AG09309 (cell line): ENCODE measurements at regions not wholly inside any gene's neighbourhood (a gene's known extent, or its start where the extent isn't known, plus 50 kb on each side); places are given as distances from the start of the nearest gene placed in this dataset.

Source experiments
- DNase-seq: peaks from one replicate; pipeline ENCODE4 v3.0.0-alpha.2; 2010; ENCODE audit warnings: low read depth
- H3K4me3 ChIP-seq: 2 replicates; pipeline ENCODE4 v1.5.1; 2011; ENCODE audit warnings: mild to moderate bottlenecking, low read depth, low read length, moderate library complexity; ENCODE audit not compliant: control insufficient read depth
- CTCF ChIP-seq: IDR thresholded peaks from 2 replicates; pipeline ENCODE4 v1.5.1; 2011; ENCODE audit warnings: mild to moderate bottlenecking, low read depth, low read length, inconsistent platforms; ENCODE audit not compliant: insufficient read depth, control insufficient read depth; ENCODE audit errors: missing control alignments

DNA sequence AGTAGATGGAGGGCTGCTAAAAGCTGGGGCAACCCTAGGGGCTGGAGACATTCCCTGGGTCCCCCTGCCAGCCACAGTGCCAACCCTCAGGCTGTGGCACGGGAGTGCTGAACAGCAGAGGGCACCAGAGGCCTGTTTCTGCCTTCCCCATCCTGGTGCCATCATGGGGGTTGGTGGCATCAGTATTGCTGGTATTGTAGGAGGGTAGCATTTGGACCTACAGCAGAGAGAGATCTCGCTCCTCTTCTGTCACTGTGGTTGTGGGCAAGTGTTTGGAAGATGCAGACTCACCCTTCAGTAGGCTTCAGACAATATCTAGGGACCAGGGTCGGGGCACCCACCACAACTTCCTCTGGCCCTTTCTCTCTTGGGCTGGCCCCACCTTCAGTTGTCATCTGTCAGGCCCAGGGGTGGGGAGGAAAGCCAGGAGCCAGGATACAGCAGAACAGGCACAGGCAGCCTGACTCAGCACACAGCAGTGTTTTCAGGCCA is 123.5 kb downstream of the RPLP1 start:
- TF ChIP-seq CTCF = peak; percentile 85
- no peak for DNase-seq
- H3K4me3 ChIP-seq = no peak overlapping the region

DNA sequence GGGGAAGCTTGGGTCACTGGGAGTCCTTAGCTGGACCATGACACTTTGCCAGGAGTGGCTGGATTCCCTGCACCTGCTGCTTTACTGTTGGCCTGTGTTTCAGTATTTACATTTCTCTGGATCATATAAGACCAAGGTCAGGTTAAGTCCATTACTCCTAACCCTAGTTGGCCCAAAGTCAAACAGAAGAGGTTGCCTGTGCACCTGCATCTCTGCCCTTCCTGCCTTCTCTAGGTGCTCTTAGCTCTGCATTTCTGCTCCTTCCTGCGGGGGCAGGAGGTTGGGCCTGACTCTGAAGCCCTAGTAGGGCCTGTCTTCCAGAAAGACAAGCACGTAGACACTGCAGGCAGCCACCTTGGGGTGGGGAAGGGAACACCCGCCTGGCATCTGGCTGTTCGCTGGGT is 124.3 kb downstream of the RPLP1 start:
- no peak overlapping the region for H3K4me3 ChIP-seq
- DNase-seq = no peak
- TF ChIP-seq CTCF = no peak

DNA sequence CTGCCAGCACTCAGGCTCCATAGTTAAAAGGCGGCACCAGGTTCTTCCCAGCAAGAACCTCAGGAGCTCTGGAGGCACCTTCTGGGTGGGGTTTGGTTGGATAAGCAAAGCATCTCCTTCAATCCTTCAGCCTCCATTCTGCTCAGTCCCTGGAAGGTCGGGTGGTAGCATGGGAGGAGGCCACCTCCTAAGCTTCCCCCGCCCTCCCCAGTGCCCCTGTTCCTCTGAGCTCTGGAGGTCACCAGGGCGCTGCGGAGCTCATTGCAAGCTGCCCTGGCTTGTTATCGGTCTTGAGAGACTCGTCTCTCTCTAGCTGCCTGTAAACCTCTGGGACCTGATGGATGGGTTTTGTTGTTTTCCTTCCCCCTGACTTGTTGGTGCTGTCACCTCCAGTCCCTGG is 124.8 kb downstream of the RPLP1 start:
- H3K4me3 ChIP-seq = no peak overlapping the region
- TF ChIP-seq CTCF = no peak
- no peak for DNase-seq

DNA sequence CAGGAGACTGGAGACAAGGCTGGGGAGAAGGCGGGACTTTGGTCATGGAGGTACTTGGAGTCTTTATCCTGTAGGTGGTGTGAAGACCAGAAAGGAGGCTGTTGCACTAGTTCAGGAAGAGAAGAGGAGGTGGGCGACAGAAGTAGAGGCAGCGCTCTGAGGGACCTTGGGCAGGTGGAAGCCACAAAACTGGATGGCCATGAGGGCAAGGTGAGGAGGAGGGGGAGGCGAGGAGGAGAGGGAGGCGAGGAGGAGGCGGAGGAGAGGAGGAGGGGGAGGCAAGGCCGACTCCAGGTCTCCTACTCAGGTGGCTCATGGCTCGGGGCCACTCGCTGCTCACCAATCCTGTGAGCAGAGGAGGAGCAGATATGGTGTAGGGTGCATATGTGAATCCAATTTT is 125.6 kb downstream of the RPLP1 start:
- no peak for DNase-seq
- TF ChIP-seq CTCF = no peak
- H3K4me3 ChIP-seq = no peak overlapping the region

DNA sequence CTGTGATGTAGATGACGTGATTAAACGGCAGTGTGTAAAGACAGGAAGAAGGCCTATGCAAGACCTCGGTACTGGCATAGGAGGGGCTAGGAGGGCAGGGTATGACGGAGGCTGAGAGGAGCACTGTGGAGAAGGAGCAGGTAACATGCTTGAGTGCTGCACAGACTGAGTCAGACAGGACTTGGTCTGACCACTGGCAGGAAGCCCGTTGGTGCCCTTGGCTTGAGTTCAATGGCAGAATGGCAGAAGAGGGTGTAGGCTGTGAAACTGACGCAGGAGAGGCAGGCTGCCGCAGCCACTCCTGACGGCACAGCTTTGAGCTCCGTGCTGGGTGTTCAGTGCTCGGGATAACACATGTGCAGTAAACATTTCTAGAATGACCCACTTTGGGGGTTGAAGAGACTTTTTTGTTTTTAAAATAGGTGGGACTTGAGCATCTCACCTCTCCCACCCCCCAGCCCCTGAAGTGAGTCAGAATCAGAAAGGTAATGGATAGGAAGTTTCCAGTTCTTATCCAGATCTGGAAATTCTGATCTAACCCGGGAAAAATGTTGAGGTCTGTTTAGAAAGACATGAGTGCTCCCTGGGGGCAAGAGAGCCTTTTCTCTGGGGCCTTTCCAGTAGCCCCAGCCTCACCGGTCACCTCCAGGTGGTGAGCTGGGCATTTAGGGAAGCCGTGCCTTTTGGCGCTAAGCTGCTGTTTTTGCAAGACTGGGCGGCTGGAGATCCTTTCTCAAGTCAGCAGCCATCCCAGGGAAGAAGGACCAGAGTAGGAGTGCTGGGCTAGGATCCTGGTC is 126.4 kb downstream of the RPLP1 start:
- no peak for TF ChIP-seq CTCF
- no peak overlapping the region for H3K4me3 ChIP-seq
- no peak for DNase-seq

- no peak for TF ChIP-seq CTCF
- no peak overlapping the region for H3K4me3 ChIP-seq
- no peak for DNase-seq
Observed at GRCh38 chr15:69579950-69580618, 127.5 kb downstream of the RPLP1 start.

DNA sequence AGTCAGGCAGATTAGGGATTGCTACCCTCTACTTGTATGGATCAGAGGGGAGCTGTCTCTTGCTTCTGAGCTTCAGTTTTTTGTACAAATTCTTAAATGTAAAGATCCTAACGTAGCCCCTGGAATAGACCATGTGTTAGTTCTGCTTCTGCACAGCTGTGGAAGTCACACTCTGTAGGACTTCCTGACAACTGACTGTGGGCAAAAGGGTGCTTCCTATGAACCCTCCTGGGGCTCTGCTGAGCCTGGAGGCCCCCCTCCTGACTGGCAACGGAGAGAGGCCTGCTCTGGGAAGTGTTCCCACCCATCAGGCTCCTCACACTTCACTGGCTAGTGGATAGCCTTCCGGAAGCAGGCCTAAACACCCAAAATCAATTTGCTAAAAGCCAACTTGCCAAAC is 131.0 kb downstream of the RPLP1 start:
- no peak for TF ChIP-seq CTCF
- no peak for DNase-seq
- no peak overlapping the region for H3K4me3 ChIP-seq
